ENCODE measurements at regions not wholly inside any gene's neighbourhood (a gene's known extent, or its start where the extent isn't known, plus 50 kb on each side); places are given as distances from the start of the nearest gene placed in this dataset.

DNA sequence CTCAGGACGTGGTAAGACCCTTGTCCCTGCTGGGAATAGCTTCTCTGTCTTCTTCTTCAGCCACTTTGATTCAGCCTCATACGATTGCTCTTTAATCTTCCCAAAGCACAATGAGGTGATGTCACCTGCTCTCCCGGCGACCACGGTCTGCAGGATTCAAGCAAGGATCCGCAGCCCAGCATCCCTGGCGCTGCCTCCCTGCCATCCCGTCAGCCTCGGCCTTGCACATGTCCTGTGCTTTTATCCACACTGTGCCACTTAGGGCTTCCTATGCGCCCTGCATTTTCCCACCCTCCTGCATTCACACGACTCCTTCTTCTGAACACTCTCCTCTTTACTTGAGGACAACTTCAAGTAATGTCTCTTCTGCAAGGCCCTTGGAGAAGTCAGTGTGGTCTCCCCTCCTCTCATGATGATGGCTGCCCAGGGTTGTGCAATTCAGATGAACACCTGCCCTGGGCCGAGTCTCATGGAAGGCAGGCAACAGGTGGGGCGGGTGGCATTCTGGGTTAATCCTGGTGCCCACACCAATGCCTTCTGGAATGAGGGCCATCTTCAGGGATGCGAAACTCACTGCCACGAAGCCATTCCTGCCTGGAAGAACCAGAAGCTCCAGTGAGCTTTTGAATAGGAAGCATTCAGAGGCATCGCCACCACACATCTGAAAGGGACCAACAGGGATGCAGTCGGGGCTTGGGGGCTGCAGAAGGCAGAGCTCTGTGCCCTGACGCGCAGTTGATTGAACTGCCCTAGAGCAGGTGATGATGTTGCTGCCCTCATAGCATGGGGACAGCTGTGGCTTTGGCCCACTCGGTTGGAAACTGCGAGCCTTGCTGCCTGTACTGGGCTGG, 287.5 kb downstream of the GLRX3 start:
- Histone ChIP-seq H3K36me3 (no peaks in the 10 kb centered on the region), H3K9me3 (no peaks in the 10 kb centered on the region), H3K27me3 (no peaks in the 10 kb centered on the region), H3K4me1 (no peaks in the 10 kb centered on the region), H3K27ac (no peak overlapping the region), H3K4me3 (no peak overlapping the region)
- TF ChIP-seq, protein P1, sequence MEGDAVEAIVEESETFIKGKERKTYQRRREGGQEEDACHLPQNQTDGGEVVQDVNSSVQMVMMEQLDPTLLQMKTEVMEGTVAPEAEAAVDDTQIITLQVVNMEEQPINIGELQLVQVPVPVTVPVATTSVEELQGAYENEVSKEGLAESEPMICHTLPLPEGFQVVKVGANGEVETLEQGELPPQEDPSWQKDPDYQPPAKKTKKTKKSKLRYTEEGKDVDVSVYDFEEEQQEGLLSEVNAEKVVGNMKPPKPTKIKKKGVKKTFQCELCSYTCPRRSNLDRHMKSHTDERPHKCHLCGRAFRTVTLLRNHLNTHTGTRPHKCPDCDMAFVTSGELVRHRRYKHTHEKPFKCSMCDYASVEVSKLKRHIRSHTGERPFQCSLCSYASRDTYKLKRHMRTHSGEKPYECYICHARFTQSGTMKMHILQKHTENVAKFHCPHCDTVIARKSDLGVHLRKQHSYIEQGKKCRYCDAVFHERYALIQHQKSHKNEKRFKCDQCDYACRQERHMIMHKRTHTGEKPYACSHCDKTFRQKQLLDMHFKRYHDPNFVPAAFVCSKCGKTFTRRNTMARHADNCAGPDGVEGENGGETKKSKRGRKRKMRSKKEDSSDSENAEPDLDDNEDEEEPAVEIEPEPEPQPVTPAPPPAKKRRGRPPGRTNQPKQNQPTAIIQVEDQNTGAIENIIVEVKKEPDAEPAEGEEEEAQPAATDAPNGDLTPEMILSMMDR (IDR thresholded peaks at IDR 0.05 in 4 of 5, conservative IDR thresholded peaks at IDR 0.05 in 1 of 5), result no peak
- TF ChIP-seq POLR2A (IDR thresholded peaks at IDR 0.05), result no peak
- in situ Hi-C loops (cut with MboI; ENCODE audit: low sequenced_read_pairs in 4 of 4) (no loop called here), intact Hi-C loops (cut with DNase I; ENCODE audit: low total_unique reads) (no loop called here)
- no peak for DNase-seq
- no peak for ATAC-seq

DNA sequence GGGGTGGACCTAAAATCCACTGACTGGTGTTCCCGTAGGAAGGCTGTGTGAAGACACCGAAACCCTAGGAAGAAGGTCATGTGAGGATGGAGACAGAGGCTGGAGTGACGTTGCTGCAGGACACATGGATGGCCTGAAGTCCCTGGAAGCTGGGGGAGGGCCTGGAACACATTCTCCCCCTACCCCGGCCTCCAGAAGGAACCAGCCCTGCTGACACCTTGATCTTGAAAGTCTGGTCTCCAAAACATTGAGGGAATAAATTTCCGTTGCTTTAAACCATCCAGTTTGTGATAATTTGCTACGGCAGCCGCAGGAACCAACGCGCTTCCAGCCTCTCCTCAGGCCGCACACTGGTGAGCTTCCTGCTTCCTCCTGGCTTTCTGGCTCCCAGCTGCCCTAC, 288.2 kb downstream of the GLRX3 start:
- H3K36me3 ChIP-seq, result no peaks in the 10 kb centered on the region
- intact Hi-C loops (cut with DNase I; ENCODE audit: low total_unique reads), result no loop called here

DNA sequence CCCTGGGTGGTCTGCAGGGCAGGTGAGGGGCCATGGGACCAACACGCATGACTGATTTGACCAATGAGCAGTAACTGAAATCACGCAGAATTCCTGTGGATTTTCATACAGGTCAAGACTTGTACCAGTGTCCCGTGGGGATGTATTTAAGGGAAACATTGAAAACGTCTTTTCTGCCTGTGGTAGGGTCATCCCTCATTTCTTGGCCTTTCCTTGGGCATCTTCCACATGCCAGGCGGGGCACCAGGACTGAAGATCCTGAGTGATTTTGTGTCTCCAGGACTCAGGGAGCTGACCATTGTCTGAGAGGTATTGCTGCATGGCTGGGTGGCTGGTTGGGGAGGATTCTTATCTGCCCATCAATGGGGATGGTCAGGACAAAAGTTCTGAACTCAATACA, 289.0 kb downstream of the GLRX3 start:
- intact Hi-C loops (cut with DNase I; ENCODE audit: low total_unique reads) (no loop called here), in situ Hi-C loops (cut with MboI; ENCODE audit: low sequenced_read_pairs in 4 of 4) (no loop called here)
- H3K27me3 ChIP-seq, result no peaks in the 10 kb centered on the region
- no peaks in the 10 kb centered on the region for H3K4me1 ChIP-seq
- no peaks in the 10 kb centered on the region for H3K9me3 ChIP-seq
- no peak for TF ChIP-seq POLR2A (IDR thresholded peaks at IDR 0.05)
- TF ChIP-seq, protein P1 (IDR thresholded peaks at IDR 0.05 in 4 of 5, conservative IDR thresholded peaks at IDR 0.05 in 1 of 5), result no peak
- ATAC-seq, result no peak
- no peak for DNase-seq
- H3K27ac ChIP-seq, result no peak overlapping the region
- H3K36me3 ChIP-seq, result no peaks in the 10 kb centered on the region
- no peak overlapping the region for H3K4me3 ChIP-seq

More for the DNA sequence above, 288.2 kb downstream of the GLRX3 start:
- no peak overlapping the region for H3K27ac ChIP-seq
- H3K4me3 ChIP-seq, result no peak overlapping the region
- in situ Hi-C loops (cut with MboI; ENCODE audit: low sequenced_read_pairs in 4 of 4), result no loop called here
- H3K9me3 ChIP-seq, result no peaks in the 10 kb centered on the region
- ATAC-seq (no peak), DNase-seq (no peak)
- TF ChIP-seq, protein P1 (IDR thresholded peaks at IDR 0.05 in 4 of 5, conservative IDR thresholded peaks at IDR 0.05 in 1 of 5), result no peak
- TF ChIP-seq POLR2A (IDR thresholded peaks at IDR 0.05), result no peak
- H3K27me3 ChIP-seq, result no peaks in the 10 kb centered on the region
- H3K4me1 ChIP-seq, result no peaks in the 10 kb centered on the region

DNA sequence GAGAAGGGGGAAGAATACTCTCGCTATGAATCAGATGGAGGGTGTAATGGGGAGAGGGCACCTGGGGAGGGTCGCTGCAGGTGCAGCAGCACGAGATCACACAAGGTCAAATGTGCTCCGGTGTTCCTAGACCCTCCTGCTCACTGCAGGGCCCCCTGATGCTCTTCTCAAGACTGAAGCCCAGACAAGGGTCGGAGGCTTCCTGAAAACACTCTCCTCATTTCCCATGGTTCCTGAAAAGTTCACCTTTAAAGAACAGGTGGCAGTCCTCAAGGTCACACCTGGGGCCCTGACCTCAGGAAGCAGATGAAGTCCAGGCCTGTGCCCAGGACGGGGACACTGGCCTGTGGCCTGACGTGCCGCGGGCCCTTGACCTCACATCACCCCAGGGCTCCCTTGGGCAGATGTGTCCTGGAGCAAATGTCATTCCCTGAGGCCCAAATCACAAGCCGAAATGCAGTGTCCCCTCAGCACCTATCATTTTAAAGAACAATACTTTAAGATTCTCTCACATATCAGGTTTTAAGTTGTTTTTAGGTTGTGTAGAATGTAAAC, 289.8 kb downstream of the GLRX3 start:
- Histone ChIP-seq H3K4me3 (no peak overlapping the region), H3K36me3 (no peaks in the 10 kb centered on the region), H3K27me3 (no peaks in the 10 kb centered on the region), H3K27ac (no peak overlapping the region), H3K9me3 (no peaks in the 10 kb centered on the region), H3K4me1 (no peaks in the 10 kb centered on the region)
- intact Hi-C loops (cut with DNase I; ENCODE audit: low total_unique reads) (no loop called here), in situ Hi-C loops (cut with MboI; ENCODE audit: low sequenced_read_pairs in 4 of 4) (no loop called here)
- no peak for TF ChIP-seq POLR2A (IDR thresholded peaks at IDR 0.05)
- TF ChIP-seq, protein P1 (IDR thresholded peaks at IDR 0.05 in 4 of 5, conservative IDR thresholded peaks at IDR 0.05 in 1 of 5), result no peak
- no peak for DNase-seq
- ATAC-seq, result no peak
